Endothelial cell (in vitro differentiated cells): ENCODE measurements at regions not wholly inside any gene's neighbourhood (a gene's known extent, or its start where the extent isn't known, plus 50 kb on each side); places are given as distances from the start of the nearest gene placed in this dataset.

ENCODE experiments used
- DNase-seq: peaks from one replicate; pipeline ENCODE4 v3.0.0; 2021; ENCODE audit warnings: low spot score
- H3K27ac Mint-ChIP-seq: one replicate; pipeline ENCODE4 v1.8.0; 2021; ENCODE audit warnings: mixed read lengths, inconsistent platforms; ENCODE audit not compliant: unreplicated experiment
- H3K27me3 Mint-ChIP-seq: one replicate; pipeline ENCODE4 v1.8.0; 2021; ENCODE audit warnings: mild to moderate bottlenecking, moderate library complexity, mixed read lengths, inconsistent platforms; ENCODE audit not compliant: unreplicated experiment
- H3K36me3 Mint-ChIP-seq: one replicate; pipeline ENCODE4 v1.8.0; 2021; ENCODE audit warnings: mild to moderate bottlenecking, low read depth, mixed read lengths, inconsistent platforms; ENCODE audit not compliant: unreplicated experiment
- H3K4me1 Mint-ChIP-seq: one replicate; pipeline ENCODE4 v1.8.0; 2021; ENCODE audit warnings: mild to moderate bottlenecking, mixed read lengths, inconsistent platforms; ENCODE audit not compliant: unreplicated experiment
- H3K4me3 Mint-ChIP-seq: one replicate; pipeline ENCODE4 v1.8.0; 2021; ENCODE audit warnings: mild to moderate bottlenecking, mixed read lengths, inconsistent platforms; ENCODE audit not compliant: unreplicated experiment
- H3K9me3 Mint-ChIP-seq: one replicate; pipeline ENCODE4 v1.8.0; 2021; ENCODE audit warnings: mixed read lengths, inconsistent platforms; ENCODE audit not compliant: unreplicated experiment
- CTCF ChIP-seq: fragments of 200-600 bp; sonication (generic); IDR thresholded peaks from one replicate; pipeline ENCODE4 v1.5.0; 2021; ENCODE audit warnings: antibody characterized with exemption; ENCODE audit not compliant: unreplicated experiment

GRCh38 chr3:124393340-124393739 lies 336.9 kb upstream of the UMPS start:
- peaks cover 31% of the 10 kb centered on the region for H3K4me1 Mint-ChIP-seq
- no peak for TF ChIP-seq CTCF
- H3K4me3 Mint-ChIP-seq, result no peak overlapping the region

GRCh38 chr3:124395162-124395561 lies 335.1 kb upstream of the UMPS start:
- TF ChIP-seq CTCF, result no peak
- H3K4me3 Mint-ChIP-seq, result peak overlapping the region; percentile 66
- peaks cover 13% of the 10 kb centered on the region for H3K4me1 Mint-ChIP-seq
- no peak for DNase-seq
- H3K27me3 Mint-ChIP-seq, result peaks cover 4% of the 10 kb centered on the region
- no peaks in the 10 kb centered on the region for H3K9me3 Mint-ChIP-seq
- peaks cover 42% of the 10 kb centered on the region for H3K36me3 Mint-ChIP-seq
- no peak overlapping the region for H3K27ac Mint-ChIP-seq

More at GRCh38 chr3:124393340-124393739, 336.9 kb upstream of the UMPS start:
- H3K36me3 Mint-ChIP-seq, result peaks cover 46% of the 10 kb centered on the region
- no peak overlapping the region for H3K27ac Mint-ChIP-seq
- no peak for DNase-seq
- no peaks in the 10 kb centered on the region for H3K9me3 Mint-ChIP-seq
- peaks cover 6% of the 10 kb centered on the region for H3K27me3 Mint-ChIP-seq

- no peak overlapping the region for H3K27ac Mint-ChIP-seq
- H3K9me3 Mint-ChIP-seq, result no peaks in the 10 kb centered on the region
- H3K36me3 Mint-ChIP-seq, result peaks cover 46% of the 10 kb centered on the region
- peaks cover 7% of the 10 kb centered on the region for H3K4me1 Mint-ChIP-seq
- TF ChIP-seq CTCF, result no peak
- no peak for DNase-seq
- peak overlapping the region; percentile 66 for H3K4me3 Mint-ChIP-seq
- peaks cover 4% of the 10 kb centered on the region for H3K27me3 Mint-ChIP-seq
Measured at GRCh38 chr3:124395584-124396338, 334.5 kb upstream of the UMPS start.

- Mint-ChIP-seq H3K27ac (no peak overlapping the region), H3K4me1 (no peaks in the 10 kb centered on the region), H3K36me3 (peaks cover 41% of the 10 kb centered on the region), H3K9me3 (no peaks in the 10 kb centered on the region), H3K27me3 (peaks cover 4% of the 10 kb centered on the region), H3K4me3 (no peak overlapping the region)
- TF ChIP-seq CTCF, result no peak
- no peak for DNase-seq
Measured at GRCh38 chr3:124396339-124396950, 333.8 kb upstream of the UMPS start.

GRCh38 chr3:124397088-124397487 lies 333.2 kb upstream of the UMPS start:
- H3K36me3 Mint-ChIP-seq, result peaks cover 46% of the 10 kb centered on the region

More at GRCh38 chr3:124397088-124397487, 333.2 kb upstream of the UMPS start:
- Mint-ChIP-seq H3K27ac (peak overlapping the region; percentile 4), H3K4me3 (peak overlapping the region; percentile 80), H3K4me1 (no peaks in the 10 kb centered on the region), H3K27me3 (peaks cover 4% of the 10 kb centered on the region), H3K9me3 (no peaks in the 10 kb centered on the region)
- TF ChIP-seq CTCF, result no peak
- no peak for DNase-seq
